Brain microvascular endothelial cell (primary cell): ENCODE measurements at regions not wholly inside any gene's neighbourhood (a gene's known extent, or its start where the extent isn't known, plus 50 kb on each side); places are given as distances from the start of the nearest gene placed in this dataset.
"Not testable (repeated sequence)": the region's sequence is repeated elsewhere in the genome, so short reads cannot be mapped to it uniquely, and the experiment has no call there.

Experiments used
- DNase-seq: peaks from one replicate; pipeline ENCODE4 v3.0.0-alpha.2; 2020
- H3K27ac ChIP-seq: fragments of 250-450 bp; sonication (Bioruptor Pico); 2 replicates; pipeline ENCODE4 v1.5.1; 2020; ENCODE audit warnings: mild to moderate bottlenecking, moderate library complexity
- H3K27me3 ChIP-seq: fragments of 250-450 bp; sonication (Bioruptor Pico); replicated peaks from 2 replicates; pipeline ENCODE4 v1.5.1; 2020; ENCODE audit warnings: mild to moderate bottlenecking
- H3K36me3 ChIP-seq: fragments of 250-450 bp; sonication (Bioruptor Pico); replicated peaks from 2 replicates; pipeline ENCODE4 v1.5.1; 2020; ENCODE audit warnings: mild to moderate bottlenecking
- H3K4me3 ChIP-seq: 2 replicates; pipeline ENCODE4 v1.5.1; 2011; ENCODE audit warnings: low read depth, mild to moderate bottlenecking, control low read depth, low read length, moderate library complexity
- CTCF ChIP-seq: IDR thresholded peaks from 2 replicates; pipeline ENCODE4 v1.5.1; 2011; ENCODE audit warnings: low read depth, mild to moderate bottlenecking, moderate library complexity, low read length, control low read depth, inconsistent platforms; ENCODE audit errors: missing control alignments
- in situ Hi-C: cut with HindIII; loops from 2 replicates; pipeline ENCODE4 v1.10.0; 2017; ENCODE audit warnings: low sequenced_read_pairs, low pct_ligation_motif_present

DNA sequence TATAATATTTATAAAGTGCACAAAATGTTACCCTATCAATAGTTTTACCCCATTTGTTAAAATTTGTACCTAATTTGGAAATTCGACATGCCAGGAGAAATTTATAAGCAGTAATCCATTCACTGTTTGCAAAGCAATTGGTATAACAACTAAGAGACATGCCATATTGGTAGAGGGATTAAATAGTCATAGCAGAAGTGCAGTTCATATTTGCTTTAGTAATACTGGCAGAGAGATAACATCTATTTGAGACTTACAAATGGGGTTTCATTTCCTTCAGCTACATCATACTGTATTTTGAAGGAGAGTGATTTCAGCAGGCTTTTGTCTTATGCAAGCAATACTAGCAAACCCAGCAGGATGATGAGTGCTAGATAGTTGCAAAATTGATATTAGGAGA lies 610.4 kb upstream of the CDH10 start:
- no peak overlapping the region for H3K27ac ChIP-seq
- in situ Hi-C loops = no loop called here
- no peaks in the 10 kb centered on the region for H3K27me3 ChIP-seq
- H3K36me3 ChIP-seq = no peaks in the 10 kb centered on the region
- no peak for TF ChIP-seq CTCF
- DNase-seq = no peak
- no peak overlapping the region for H3K4me3 ChIP-seq

DNA sequence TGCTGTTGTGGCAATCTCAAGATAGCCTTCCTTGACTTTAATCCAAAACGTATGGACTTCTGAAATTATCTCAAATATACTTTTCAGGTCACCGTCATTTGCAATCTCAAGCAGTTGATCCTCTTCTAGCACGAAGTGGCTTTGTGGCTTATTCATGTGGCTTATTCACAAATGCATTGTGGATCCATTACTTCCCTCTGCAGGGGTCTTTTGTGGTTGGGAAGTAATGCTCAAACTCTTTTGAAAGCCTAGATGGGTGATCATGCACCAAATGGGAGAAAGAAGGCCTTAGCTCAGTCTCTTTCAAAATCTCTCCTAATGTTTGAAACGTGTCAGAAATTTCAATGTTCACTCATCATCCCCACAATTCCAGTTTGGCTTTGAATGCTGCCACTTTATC lies 597.2 kb upstream of the CDH10 start:
- no peak for TF ChIP-seq CTCF
- no peak for DNase-seq
- Histone ChIP-seq H3K4me3 (no peak overlapping the region), H3K27ac (no peak overlapping the region), H3K36me3 (no peaks in the 10 kb centered on the region), H3K27me3 (no peaks in the 10 kb centered on the region)
- in situ Hi-C loops = no loop called here

DNA sequence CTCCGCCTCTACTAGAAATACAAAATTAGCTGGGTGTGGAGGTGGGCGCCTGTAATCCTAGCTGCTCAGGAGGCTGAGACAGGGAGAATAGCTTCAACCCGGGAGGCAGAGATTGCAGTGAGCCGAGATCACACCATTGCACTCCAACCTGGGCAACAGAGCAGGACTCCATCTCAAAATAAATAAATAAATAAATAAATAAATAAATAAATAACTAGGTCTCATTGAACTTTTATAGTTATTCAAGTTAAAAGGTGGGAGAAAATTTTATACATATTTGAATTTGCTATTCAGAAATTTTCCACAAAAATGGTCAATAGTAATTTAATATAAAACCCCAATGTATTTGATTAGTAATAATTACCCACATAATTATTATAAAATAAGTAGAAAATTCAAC lies 593.9 kb upstream of the CDH10 start:
- H3K4me3 ChIP-seq, H3K27ac ChIP-seq, in situ Hi-C loops, H3K36me3 ChIP-seq, DNase-seq, H3K27me3 ChIP-seq: not testable (repeated sequence)

- DNase-seq = no peak
- no peaks in the 10 kb centered on the region for H3K36me3 ChIP-seq
- no peak for TF ChIP-seq CTCF
- no peaks in the 10 kb centered on the region for H3K27me3 ChIP-seq
- H3K4me3 ChIP-seq = no peak overlapping the region
- H3K27ac ChIP-seq = no peak overlapping the region
- in situ Hi-C loops = no loop called here
Observed at GRCh38 chr5:25224316-25224982, 579.7 kb upstream of the CDH10 start.

- H3K4me3 ChIP-seq, H3K36me3 ChIP-seq, in situ Hi-C loops, H3K27me3 ChIP-seq, H3K27ac ChIP-seq, DNase-seq: not testable (repeated sequence)
Observed at GRCh38 chr5:25199902-25200301, 555.1 kb upstream of the CDH10 start.

GRCh38 chr5:25190521-25191000 lies 545.8 kb upstream of the CDH10 start:
- Histone ChIP-seq H3K4me3 (no peak overlapping the region), H3K27ac (no peak overlapping the region), H3K27me3 (no peaks in the 10 kb centered on the region), H3K36me3 (no peaks in the 10 kb centered on the region)
- TF ChIP-seq CTCF = no peak
- in situ Hi-C loops = no loop called here
- DNase-seq = no peak

GRCh38 chr5:25181249-25181648 lies 536.5 kb upstream of the CDH10 start:
- Histone ChIP-seq H3K4me3 (no peak overlapping the region), H3K36me3 (no peaks in the 10 kb centered on the region), H3K27me3 (no peaks in the 10 kb centered on the region), H3K27ac (no peak overlapping the region)
- no peak for TF ChIP-seq CTCF
- in situ Hi-C loops = no loop called here
- no peak for DNase-seq

GRCh38 chr5:25162616-25163015 lies 517.8 kb upstream of the CDH10 start:
- DNase-seq, H3K36me3 ChIP-seq, in situ Hi-C loops, H3K4me3 ChIP-seq, H3K27me3 ChIP-seq, H3K27ac ChIP-seq: not testable (repeated sequence)
